ENCODE measurements at regions not wholly inside any gene's neighbourhood (a gene's known extent, or its start where the extent isn't known, plus 50 kb on each side); places are given as distances from the start of the nearest gene placed in this dataset.

- DNase-seq (ENCODE audit: low read depth, low spot score) = no peak
- BruUV-seq (replicated peaks) = no TSS peak
- no peaks in the 10 kb centered on the region for H3K9me3 ChIP-seq (ENCODE audit: control insufficient read depth, insufficient read depth, low read depth, low read length)
- no peak overlapping the region for H3K27ac ChIP-seq (ENCODE audit: low read length)
- CTCF ChIA-PET = no interaction called here
- in situ Hi-C loops (cut with HindIII; ENCODE audit: low pct_unique_long_range_greater_than_20kb, low sequenced_read_pairs) (no loop called here), intact Hi-C loops (cut with micrococcal nuclease; ENCODE audit: unreplicated experiment) (no loop called here)
- ATAC-seq = no peak
- H3K36me3 ChIP-seq (ENCODE audit: control insufficient read depth, insufficient read depth, low read length) = no peaks in the 10 kb centered on the region
- POLR2A ChIA-PET = no interaction called here
- H3K4me3 ChIP-seq (ENCODE audit: low read depth in 2 of 2, low read length in 2 of 2) = no peak overlapping the region
- H3K4me1 ChIP-seq (ENCODE audit: control insufficient read depth, insufficient read depth, low read length) = no peaks in the 10 kb centered on the region
- TF ChIP-seq REST (IDR thresholded peaks at IDR 0.05; ENCODE audit: insufficient read depth in 1 of 2, low read depth in 2 of 2, low read length in 1 of 2) = no peak
- no peaks in the 10 kb centered on the region for H3K27me3 ChIP-seq (ENCODE audit: control insufficient read depth, insufficient read depth, low read length)
Observed at GRCh38 chr11:112617977-112618826, 343.0 kb upstream of the NCAM1 start.

DNA sequence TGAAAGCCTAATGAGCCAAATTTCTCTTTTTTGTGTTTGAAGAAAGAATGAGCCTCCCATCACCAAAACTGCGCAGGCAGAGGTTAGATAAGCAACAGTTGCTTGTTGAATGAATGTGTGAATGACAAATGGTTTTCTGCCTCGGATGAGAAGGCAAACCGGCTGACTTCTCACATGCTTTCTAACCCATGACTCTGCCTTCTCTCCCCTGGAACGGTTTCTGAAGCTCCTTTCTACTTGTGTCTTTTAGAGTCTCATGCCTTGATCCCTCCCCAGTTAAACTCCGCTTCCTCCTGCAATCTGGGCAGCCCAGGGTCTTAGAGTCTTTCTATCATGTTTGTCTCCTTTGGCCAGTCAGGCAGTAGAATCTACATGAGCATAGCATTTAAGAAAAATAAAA lies 342.1 kb upstream of the NCAM1 start:
- no TSS peak for BruUV-seq (replicated peaks)
- no peak overlapping the region for H3K4me3 ChIP-seq (ENCODE audit: low read depth in 2 of 2, low read length in 2 of 2)
- no peak for ATAC-seq
- in situ Hi-C loops (cut with HindIII; ENCODE audit: low pct_unique_long_range_greater_than_20kb, low sequenced_read_pairs) (no loop called here), intact Hi-C loops (cut with micrococcal nuclease; ENCODE audit: unreplicated experiment) (no loop called here)
- no peaks in the 10 kb centered on the region for H3K9me3 ChIP-seq (ENCODE audit: control insufficient read depth, insufficient read depth, low read depth, low read length)
- ChIA-PET POLR2A (no interaction called here), CTCF (no interaction called here)
- H3K27me3 ChIP-seq (ENCODE audit: control insufficient read depth, insufficient read depth, low read length) = no peaks in the 10 kb centered on the region
- H3K4me1 ChIP-seq (ENCODE audit: control insufficient read depth, insufficient read depth, low read length) = no peaks in the 10 kb centered on the region
- H3K36me3 ChIP-seq (ENCODE audit: control insufficient read depth, insufficient read depth, low read length) = no peaks in the 10 kb centered on the region
- no peak overlapping the region for H3K27ac ChIP-seq (ENCODE audit: low read length)
- DNase-seq (ENCODE audit: low read depth, low spot score) = no peak
- TF ChIP-seq POLR2AphosphoS5 (IDR thresholded peaks at IDR 0.05; ENCODE audit: low read depth, low read length) (no peak), SIN3A (IDR thresholded peaks at IDR 0.05; ENCODE audit: borderline replicate concordance, insufficient read depth, low read depth, low read length) (no peak), TCF7L2 (IDR thresholded peaks at IDR 0.05; ENCODE audit: low read depth, low read length) (no peak), REST (IDR thresholded peaks at IDR 0.05; ENCODE audit: insufficient read depth in 1 of 2, low read depth in 2 of 2, low read length in 1 of 2) (no peak), CTCF (IDR thresholded peaks at IDR 0.05) (no peak)
